Mesothelial cell of epicardium (in vitro differentiated cells): ENCODE measurements at regions not wholly inside any gene's neighbourhood (a gene's known extent, or its start where the extent isn't known, plus 50 kb on each side); places are given as distances from the start of the nearest gene placed in this dataset.
"Not testable (repeated sequence)": the region's sequence is repeated elsewhere in the genome, so short reads cannot be mapped to it uniquely, and the experiment has no call there.

Source experiments
- DNase-seq, 2 experiments: peaks; one replicate each; pipeline ENCODE4 v3.0.0; 2021; ENCODE audit warnings: low spot score in 2 of 2; ENCODE audit not compliant: unreplicated experiment in 2 of 2
- H3K27ac Mint-ChIP-seq: 2 replicates; pipeline ENCODE4 v1.8.0; 2021; ENCODE audit warnings: mixed read lengths
- H3K27me3 Mint-ChIP-seq: 2 replicates; pipeline ENCODE4 v1.8.0; 2021; ENCODE audit warnings: low read depth, mixed read lengths
- H3K36me3 Mint-ChIP-seq: 2 replicates; pipeline ENCODE4 v1.8.0; 2021; ENCODE audit warnings: mixed read lengths
- H3K4me1 Mint-ChIP-seq: 2 replicates; pipeline ENCODE4 v1.8.0; 2021; ENCODE audit warnings: mixed read lengths
- H3K4me3 Mint-ChIP-seq: 2 replicates; pipeline ENCODE4 v1.8.0; 2021; ENCODE audit warnings: mild to moderate bottlenecking, moderate library complexity, mixed read lengths
- H3K9me3 Mint-ChIP-seq: 2 replicates; pipeline ENCODE4 v1.8.0; 2021; ENCODE audit warnings: mixed read lengths
- TF ChIP-seq, protein P1 (sequence below): fragments of 200-600 bp; sonication (generic); IDR thresholded peaks from one replicate; pipeline ENCODE4 v1.5.0; 2021; ENCODE audit warnings: antibody characterized with exemption; ENCODE audit not compliant: unreplicated experiment

- DNase-seq = no peak
- TF ChIP-seq, protein P1, sequence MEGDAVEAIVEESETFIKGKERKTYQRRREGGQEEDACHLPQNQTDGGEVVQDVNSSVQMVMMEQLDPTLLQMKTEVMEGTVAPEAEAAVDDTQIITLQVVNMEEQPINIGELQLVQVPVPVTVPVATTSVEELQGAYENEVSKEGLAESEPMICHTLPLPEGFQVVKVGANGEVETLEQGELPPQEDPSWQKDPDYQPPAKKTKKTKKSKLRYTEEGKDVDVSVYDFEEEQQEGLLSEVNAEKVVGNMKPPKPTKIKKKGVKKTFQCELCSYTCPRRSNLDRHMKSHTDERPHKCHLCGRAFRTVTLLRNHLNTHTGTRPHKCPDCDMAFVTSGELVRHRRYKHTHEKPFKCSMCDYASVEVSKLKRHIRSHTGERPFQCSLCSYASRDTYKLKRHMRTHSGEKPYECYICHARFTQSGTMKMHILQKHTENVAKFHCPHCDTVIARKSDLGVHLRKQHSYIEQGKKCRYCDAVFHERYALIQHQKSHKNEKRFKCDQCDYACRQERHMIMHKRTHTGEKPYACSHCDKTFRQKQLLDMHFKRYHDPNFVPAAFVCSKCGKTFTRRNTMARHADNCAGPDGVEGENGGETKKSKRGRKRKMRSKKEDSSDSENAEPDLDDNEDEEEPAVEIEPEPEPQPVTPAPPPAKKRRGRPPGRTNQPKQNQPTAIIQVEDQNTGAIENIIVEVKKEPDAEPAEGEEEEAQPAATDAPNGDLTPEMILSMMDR = no peak
- Mint-ChIP-seq H3K27ac (no peak overlapping the region), H3K4me1 (no peaks in the 10 kb centered on the region), H3K4me3 (no peak overlapping the region), H3K27me3 (peaks cover 20% of the 10 kb centered on the region), H3K9me3 (peaks cover 19% of the 10 kb centered on the region), H3K36me3 (no peaks in the 10 kb centered on the region)
Observed at GRCh38 chr3:4197670-4198069, 105.5 kb upstream of the SETMAR start.

DNA sequence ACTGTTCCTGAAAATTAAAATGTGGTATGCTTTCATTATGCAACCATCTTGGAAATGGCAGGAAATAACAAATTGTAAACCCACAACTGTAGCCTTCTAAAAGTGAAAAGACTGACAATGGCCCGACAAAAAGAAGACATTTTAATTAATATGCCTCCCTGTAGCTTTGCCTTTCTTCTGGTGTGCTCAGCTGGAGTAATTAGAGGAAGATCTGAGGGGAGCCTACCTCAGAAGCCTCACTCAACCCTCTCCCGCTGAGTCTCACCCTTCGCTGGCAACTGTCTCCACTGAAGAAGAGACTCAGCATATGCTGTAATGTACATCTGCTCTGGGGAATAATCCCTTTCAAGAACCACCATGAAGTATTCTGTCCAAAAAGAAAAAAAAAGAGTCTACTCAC is 104.7 kb upstream of the SETMAR start:
- DNase-seq = no peak
- Mint-ChIP-seq H3K27ac (no peak overlapping the region), H3K36me3 (no peaks in the 10 kb centered on the region), H3K4me3 (no peak overlapping the region), H3K9me3 (peaks cover 24% of the 10 kb centered on the region), H3K27me3 (peaks cover 22% of the 10 kb centered on the region), H3K4me1 (no peaks in the 10 kb centered on the region)
- TF ChIP-seq, protein P1 = no peak

DNA sequence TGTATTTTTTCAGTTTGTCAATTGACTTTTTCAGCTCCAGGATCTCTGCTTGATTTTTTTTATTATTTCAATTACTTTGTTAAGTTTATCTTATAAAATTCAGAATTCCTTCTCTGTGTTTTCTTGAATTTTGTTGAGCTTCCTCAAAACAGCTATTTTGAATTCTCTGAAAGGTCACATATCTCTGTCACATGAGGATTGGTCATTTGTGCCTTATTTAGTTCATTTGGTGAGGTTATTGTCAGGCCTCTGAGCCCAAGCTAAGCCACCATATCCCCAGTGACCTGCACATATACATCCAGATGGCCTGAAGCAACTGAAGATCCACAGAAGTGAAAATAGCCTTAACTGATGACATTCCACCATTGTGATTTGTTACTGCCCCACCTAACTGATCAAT is 98.4 kb upstream of the SETMAR start:
- not testable (repeated sequence) for H3K4me3 Mint-ChIP-seq, H3K36me3 Mint-ChIP-seq, H3K27ac Mint-ChIP-seq, H3K4me1 Mint-ChIP-seq, DNase-seq
- peaks cover 22% of the 10 kb centered on the region for H3K9me3 Mint-ChIP-seq
- H3K27me3 Mint-ChIP-seq = peaks cover 14% of the 10 kb centered on the region

GRCh38 chr3:4207672-4208071 is 95.5 kb upstream of the SETMAR start:
- H3K9me3 Mint-ChIP-seq = peaks cover 11% of the 10 kb centered on the region
- H3K4me1 Mint-ChIP-seq = no peaks in the 10 kb centered on the region

GRCh38 chr3:4208556-4208955 is 94.6 kb upstream of the SETMAR start:
- Mint-ChIP-seq H3K4me1 (no peaks in the 10 kb centered on the region), H3K27ac (no peak overlapping the region), H3K4me3 (no peak overlapping the region), H3K36me3 (no peaks in the 10 kb centered on the region), H3K27me3 (peaks cover 2% of the 10 kb centered on the region), H3K9me3 (peaks cover 15% of the 10 kb centered on the region)
- TF ChIP-seq, protein P1 = no peak
- DNase-seq = no peak

More at GRCh38 chr3:4207672-4208071, 95.5 kb upstream of the SETMAR start:
- H3K27me3 Mint-ChIP-seq = peaks cover 4% of the 10 kb centered on the region
- H3K4me3 Mint-ChIP-seq = no peak overlapping the region
- no peaks in the 10 kb centered on the region for H3K36me3 Mint-ChIP-seq
- H3K27ac Mint-ChIP-seq = no peak overlapping the region
- TF ChIP-seq, protein P1 = no peak
- DNase-seq = no peak

DNA sequence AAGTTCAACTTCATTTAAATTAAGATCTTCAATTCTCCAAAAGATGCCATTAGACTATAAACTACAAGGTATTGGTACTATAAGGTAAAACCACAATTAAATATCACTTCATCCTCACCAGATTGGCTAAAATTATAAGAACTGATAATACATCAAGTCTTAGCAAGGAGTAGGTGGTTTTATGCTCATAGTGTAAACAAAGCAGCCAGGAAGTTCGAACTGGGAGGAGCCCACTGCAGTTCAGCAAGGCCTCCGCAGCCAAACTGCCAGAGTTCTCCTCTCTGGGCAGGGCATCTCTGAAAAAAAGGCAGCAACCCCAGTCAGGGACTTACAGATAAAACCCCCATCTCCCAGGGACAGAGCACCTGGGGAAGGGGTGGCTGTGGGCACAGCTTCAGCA is 91.6 kb upstream of the SETMAR start:
- Mint-ChIP-seq H3K27me3 (no peaks in the 10 kb centered on the region), H3K27ac (no peak overlapping the region), H3K4me3 (no peak overlapping the region), H3K36me3 (no peaks in the 10 kb centered on the region), H3K4me1 (no peaks in the 10 kb centered on the region), H3K9me3 (peaks cover 43% of the 10 kb centered on the region)
- no peak for DNase-seq
- TF ChIP-seq, protein P1 = no peak

DNA sequence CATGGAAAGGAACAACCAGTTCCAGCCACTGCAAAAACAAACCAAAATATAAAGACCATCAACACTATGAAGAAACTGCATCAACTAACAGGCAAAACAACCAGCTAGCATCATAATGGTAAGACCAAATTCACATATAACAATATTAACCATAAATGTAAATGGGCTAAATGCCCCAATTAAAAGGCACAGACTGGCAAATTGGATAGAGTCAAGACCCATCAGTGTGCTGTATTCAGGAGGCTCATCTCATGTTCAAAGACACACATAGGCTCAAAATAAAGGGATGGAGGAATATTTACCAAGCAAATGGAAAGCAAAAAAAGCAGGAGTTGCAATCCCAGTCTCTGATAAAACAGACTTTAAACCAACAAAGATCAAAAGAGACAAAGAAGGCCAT is 89.7 kb upstream of the SETMAR start:
- not testable (repeated sequence) for H3K36me3 Mint-ChIP-seq, H3K4me3 Mint-ChIP-seq, DNase-seq, H3K27me3 Mint-ChIP-seq, H3K4me1 Mint-ChIP-seq, H3K27ac Mint-ChIP-seq
- peaks cover 45% of the 10 kb centered on the region for H3K9me3 Mint-ChIP-seq

DNA sequence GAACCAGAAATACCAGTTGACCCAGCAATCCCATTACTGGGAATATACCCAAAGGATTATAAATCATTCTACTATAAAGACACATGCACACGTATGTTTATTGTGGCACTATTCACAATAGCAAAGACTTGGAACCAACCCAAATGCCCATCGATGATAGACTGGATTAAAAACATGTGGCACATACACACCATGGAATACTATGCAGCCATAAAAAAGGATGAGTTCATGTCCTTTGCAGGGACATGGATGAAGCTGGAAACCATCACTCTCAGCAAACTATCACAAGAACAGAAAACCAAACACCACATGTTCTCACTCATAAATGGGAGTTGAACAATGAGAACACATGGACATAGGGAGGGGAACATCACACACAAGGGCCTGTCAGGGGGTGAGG is 86.2 kb upstream of the SETMAR start:
- H3K9me3 Mint-ChIP-seq = peaks cover 45% of the 10 kb centered on the region

More for the DNA sequence above, 86.2 kb upstream of the SETMAR start:
- DNase-seq, H3K27ac Mint-ChIP-seq, H3K36me3 Mint-ChIP-seq, H3K27me3 Mint-ChIP-seq, H3K4me3 Mint-ChIP-seq: not testable (repeated sequence)
- H3K4me1 Mint-ChIP-seq = peaks cover 16% of the 10 kb centered on the region
